Astrocyte of the spinal cord (primary cell): ENCODE measurements at regions not wholly inside any gene's neighbourhood (a gene's known extent, or its start where the extent isn't known, plus 50 kb on each side); places are given as distances from the start of the nearest gene placed in this dataset.
A peak's percentile ranks its signal among the peaks of the same experiment; 100 is the strongest.

Source experiments
- DNase-seq: peaks from one replicate; pipeline ENCODE4 v3.0.0; 2011; ENCODE audit warnings: low read depth, low spot score
- H3K4me3 ChIP-seq: 2 replicates; pipeline ENCODE4 v1.5.1; 2011; ENCODE audit warnings: low read depth, mild to moderate bottlenecking, low read length, moderate library complexity
- in situ Hi-C: cut with HindIII; loops from 2 replicates; pipeline ENCODE4 v1.10.0; 2017; ENCODE audit warnings: low sequenced_read_pairs
- TF ChIP-seq, protein P1 (sequence below): IDR thresholded peaks from 2 replicates; pipeline ENCODE4 v1.5.1; 2012; ENCODE audit warnings: low read depth, mild to moderate bottlenecking, low read length, inconsistent platforms

GRCh38 chr14:53538316-53538881, 385.3 kb upstream of the DDHD1 start:
- in situ Hi-C loops = no loop called here
- TF ChIP-seq, protein P1, sequence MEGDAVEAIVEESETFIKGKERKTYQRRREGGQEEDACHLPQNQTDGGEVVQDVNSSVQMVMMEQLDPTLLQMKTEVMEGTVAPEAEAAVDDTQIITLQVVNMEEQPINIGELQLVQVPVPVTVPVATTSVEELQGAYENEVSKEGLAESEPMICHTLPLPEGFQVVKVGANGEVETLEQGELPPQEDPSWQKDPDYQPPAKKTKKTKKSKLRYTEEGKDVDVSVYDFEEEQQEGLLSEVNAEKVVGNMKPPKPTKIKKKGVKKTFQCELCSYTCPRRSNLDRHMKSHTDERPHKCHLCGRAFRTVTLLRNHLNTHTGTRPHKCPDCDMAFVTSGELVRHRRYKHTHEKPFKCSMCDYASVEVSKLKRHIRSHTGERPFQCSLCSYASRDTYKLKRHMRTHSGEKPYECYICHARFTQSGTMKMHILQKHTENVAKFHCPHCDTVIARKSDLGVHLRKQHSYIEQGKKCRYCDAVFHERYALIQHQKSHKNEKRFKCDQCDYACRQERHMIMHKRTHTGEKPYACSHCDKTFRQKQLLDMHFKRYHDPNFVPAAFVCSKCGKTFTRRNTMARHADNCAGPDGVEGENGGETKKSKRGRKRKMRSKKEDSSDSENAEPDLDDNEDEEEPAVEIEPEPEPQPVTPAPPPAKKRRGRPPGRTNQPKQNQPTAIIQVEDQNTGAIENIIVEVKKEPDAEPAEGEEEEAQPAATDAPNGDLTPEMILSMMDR = no peak

GRCh38 chr14:53537422-53538315, 384.5 kb upstream of the DDHD1 start:
- in situ Hi-C loops = no loop called here
- no peak overlapping the region for H3K4me3 ChIP-seq
- no peak for DNase-seq
- TF ChIP-seq, protein P1 = peak; percentile 24

More at GRCh38 chr14:53538316-53538881, 385.3 kb upstream of the DDHD1 start:
- no peak overlapping the region for H3K4me3 ChIP-seq
- DNase-seq = no peak

DNA sequence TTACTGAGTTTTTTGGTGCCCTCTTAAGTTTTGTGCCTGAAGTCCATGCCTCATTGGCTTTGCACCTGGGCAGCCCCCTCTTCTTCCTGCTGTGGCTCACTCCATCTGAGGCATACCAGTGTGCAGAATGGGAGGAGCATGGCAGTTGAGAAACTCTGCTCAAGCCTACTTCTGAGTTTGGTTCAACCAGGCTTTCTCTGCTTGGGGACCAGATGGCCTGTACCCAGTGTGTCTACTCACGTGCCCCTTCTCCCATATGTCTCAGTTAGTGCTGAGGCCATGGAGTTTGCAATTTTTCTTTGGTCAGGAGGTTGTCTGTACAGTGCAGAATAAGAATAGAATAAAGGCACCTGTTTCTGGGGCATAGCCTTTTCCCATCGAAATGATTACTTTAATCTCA, 383.3 kb upstream of the DDHD1 start:
- in situ Hi-C loops = no loop called here
- no peak for DNase-seq
- no peak overlapping the region for H3K4me3 ChIP-seq
- TF ChIP-seq, protein P1 = no peak

- TF ChIP-seq, protein P1 = no peak
- peak; percentile 47 for DNase-seq
- in situ Hi-C loops = no loop called here
- H3K4me3 ChIP-seq = no peak overlapping the region
These were observed 381.7 kb upstream of the DDHD1 start for GRCh38 chr14:53534841-53535240.

GRCh38 chr14:53533384-53533970, 380.4 kb upstream of the DDHD1 start:
- TF ChIP-seq, protein P1 = no peak
- in situ Hi-C loops = no loop called here
- DNase-seq = no peak

GRCh38 chr14:53532853-53533252, 379.7 kb upstream of the DDHD1 start:
- TF ChIP-seq, protein P1 = no peak
- in situ Hi-C loops = no loop called here
- no peak for DNase-seq
- no peak overlapping the region for H3K4me3 ChIP-seq

More at GRCh38 chr14:53533384-53533970, 380.4 kb upstream of the DDHD1 start:
- no peak overlapping the region for H3K4me3 ChIP-seq
